Fibroblast of peridontal ligament (primary cell): ENCODE measurements at regions not wholly inside any gene's neighbourhood (a gene's known extent, or its start where the extent isn't known, plus 50 kb on each side); places are given as distances from the start of the nearest gene placed in this dataset.

Source experiments
- DNase-seq: peaks from one replicate; pipeline ENCODE4 v3.0.0-alpha.2; 2010; ENCODE audit errors: extremely low read depth

DNA sequence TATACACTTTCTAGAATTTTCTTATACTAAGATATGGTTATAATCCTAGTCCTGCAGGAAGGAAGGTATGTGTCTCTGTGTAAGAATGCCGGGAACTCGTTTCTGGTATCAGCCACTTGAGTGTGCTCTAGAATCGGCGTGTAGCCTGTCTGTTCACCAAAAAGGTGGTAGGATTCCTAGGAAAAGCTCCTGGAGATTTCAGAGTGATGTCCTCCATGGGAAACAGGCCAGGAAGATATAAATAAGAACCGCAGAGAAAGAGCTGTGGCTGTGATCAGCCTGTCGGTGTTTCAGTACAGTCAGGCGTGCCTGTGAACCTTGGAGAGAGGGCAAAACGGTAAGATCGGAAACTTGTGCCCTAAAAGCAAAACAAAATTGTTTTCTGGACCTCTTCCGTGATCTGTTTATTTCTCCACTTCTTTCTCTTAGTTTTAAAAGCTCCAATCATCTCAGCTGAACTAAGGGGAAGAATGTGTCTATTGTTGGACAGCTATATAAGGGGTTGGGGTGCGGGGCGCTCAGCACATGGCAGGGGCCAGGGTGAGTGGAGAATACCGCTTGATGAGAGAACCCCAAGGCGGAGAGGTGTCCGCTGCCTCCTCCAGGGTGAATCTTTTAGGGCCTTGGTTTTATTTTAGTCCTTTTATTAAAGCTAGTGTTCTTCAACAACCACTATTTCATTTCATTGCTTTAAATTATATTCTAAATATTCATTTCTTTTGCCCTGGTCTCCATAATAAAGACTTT lies 303.8 kb upstream of the TENM3 start:
- peak; percentile 63 for DNase-seq

DNA sequence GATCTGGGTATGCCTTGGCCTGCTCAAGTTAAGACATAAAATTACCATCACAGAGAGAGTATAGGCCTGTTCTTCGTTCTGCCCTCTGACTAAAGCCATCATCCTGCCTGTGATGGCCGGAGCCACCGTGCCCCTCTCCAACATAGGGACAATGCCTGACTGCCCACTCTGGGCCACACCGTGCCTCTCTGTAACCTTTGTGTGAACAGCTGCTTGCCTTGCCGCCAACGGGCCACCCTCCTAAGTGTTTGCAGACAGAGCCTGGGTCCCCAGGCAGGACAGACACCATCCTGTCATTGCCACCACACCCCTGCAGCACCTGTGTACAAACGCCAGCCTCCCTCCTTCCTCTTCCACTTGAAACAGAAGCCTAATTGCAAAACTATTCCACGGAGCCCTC lies 298.7 kb upstream of the TENM3 start:
- DNase-seq = no peak

DNA sequence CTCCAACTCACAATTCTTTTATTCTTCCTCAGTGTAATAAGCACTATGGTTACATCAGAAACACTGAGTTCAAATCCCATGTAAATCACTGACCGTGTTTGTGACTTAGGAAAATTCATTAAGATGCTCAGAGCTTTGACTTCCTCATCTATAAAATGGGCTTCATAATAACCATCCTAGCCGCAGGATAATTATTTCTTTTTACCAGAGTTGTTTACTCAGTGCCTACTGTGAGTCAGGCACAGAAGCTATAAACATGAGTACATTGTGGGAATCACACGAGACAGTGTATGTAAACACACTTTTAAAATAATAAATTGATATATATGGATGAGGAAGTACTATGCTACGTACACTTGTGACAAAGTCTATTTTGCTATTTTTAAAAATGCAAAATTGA lies 296.3 kb upstream of the TENM3 start:
- no peak for DNase-seq

GRCh38 chr4:181948839-181949382 lies 294.3 kb upstream of the TENM3 start:
- no peak for DNase-seq

- no peak for DNase-seq
These were observed 293.4 kb upstream of the TENM3 start for GRCh38 chr4:181949704-181950312.

GRCh38 chr4:181950372-181951127 lies 292.7 kb upstream of the TENM3 start:
- DNase-seq = no peak

- DNase-seq = no peak
These were observed 291.9 kb upstream of the TENM3 start for GRCh38 chr4:181951265-181951664.

- peak; percentile 86 for DNase-seq
These were observed 290.7 kb upstream of the TENM3 start for GRCh38 chr4:181952478-181952877.

- no peak for DNase-seq
These were observed 286.7 kb upstream of the TENM3 start for GRCh38 chr4:181956512-181956911.

GRCh38 chr4:181957088-181957487 lies 286.1 kb upstream of the TENM3 start:
- DNase-seq = peak; percentile 94

- DNase-seq = no peak
These were observed 284.8 kb upstream of the TENM3 start for GRCh38 chr4:181958446-181958845.

GRCh38 chr4:181959121-181959520 lies 284.1 kb upstream of the TENM3 start:
- peak; percentile 65 for DNase-seq

GRCh38 chr4:181960384-181960783 lies 282.8 kb upstream of the TENM3 start:
- DNase-seq = no peak

- DNase-seq = peak; percentile 58
These were observed 280.9 kb upstream of the TENM3 start for GRCh38 chr4:181962321-181962720.

GRCh38 chr4:181964731-181965130 lies 278.5 kb upstream of the TENM3 start:
- DNase-seq = no peak

DNA sequence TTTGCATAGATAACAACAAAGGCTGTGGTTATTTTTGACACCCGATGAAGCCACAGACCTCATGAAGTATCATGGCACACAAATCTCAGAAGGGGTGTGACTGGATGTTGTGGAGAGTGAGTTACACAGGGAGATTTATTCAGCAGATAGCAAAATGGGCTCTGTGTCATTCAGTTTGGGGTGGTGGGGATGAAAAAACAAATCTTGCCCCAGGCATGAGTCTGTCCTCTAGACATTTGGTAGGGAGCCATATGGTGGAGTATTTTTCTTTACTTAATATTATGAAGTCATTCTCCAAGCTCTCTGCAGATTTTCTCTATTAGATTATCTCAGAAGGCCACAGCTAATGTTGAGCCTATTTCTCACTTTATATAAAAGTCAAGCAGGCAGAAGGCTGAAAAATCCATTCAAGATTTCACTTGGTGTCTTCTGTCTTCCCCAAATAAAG lies 277.1 kb upstream of the TENM3 start:
- DNase-seq = peak; percentile 32

- no peak for DNase-seq
These were observed 275.8 kb upstream of the TENM3 start for GRCh38 chr4:181967401-181967800.

GRCh38 chr4:181968371-181968770 lies 274.8 kb upstream of the TENM3 start:
- peak; percentile 77 for DNase-seq

DNA sequence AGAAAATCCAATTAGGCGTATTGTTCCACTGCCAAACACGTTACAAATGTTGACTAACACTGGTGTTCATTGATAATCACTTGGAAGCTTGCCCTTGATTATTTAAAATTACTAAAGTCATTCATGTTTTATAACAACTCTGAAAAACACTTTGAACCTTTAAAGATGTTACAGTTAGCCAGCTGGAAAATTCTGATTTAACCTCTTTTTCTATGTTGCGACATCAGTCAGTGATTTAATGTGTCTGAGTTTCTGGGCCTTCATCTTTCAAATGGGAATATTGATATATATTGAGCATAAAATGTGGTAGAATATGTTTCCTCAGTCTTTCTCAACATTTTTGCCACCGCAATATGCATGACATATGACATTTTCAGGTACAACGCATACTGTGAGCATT lies 274.1 kb upstream of the TENM3 start:
- DNase-seq = no peak

DNA sequence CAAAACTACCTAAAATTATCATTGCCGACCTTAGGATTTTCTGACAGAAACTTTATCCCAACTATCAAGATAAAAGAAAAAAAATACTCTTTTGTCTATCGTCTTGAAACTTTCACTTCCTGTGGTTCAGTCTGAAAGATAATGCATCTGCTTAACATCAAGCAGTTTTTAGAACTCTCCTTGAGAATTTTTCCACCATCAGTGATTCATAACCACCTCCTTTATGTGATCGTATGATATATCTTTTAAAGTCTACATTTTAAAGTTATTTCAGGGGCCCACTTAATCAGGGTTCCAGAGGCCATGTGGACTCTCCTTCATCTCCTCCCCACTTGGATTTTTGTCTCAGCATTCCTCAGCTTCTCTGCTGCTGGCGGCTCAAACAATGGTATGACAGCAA lies 272.8 kb upstream of the TENM3 start:
- no peak for DNase-seq

GRCh38 chr4:181971411-181971810 lies 271.8 kb upstream of the TENM3 start:
- DNase-seq = no peak

GRCh38 chr4:181971973-181972372 lies 271.2 kb upstream of the TENM3 start:
- peak; percentile 75 for DNase-seq

GRCh38 chr4:181976764-181977163 lies 266.4 kb upstream of the TENM3 start:
- no peak for DNase-seq
